IPS DF 4.7 (cell line): ENCODE measurements at regions not wholly inside any gene's neighbourhood (a gene's known extent, or its start where the extent isn't known, plus 50 kb on each side); places are given as distances from the start of the nearest gene placed in this dataset.
A peak's percentile ranks its signal among the peaks of the same experiment; 100 is the strongest.
"Not testable (repeated sequence)": the region's sequence is repeated elsewhere in the genome, so short reads cannot be mapped to it uniquely, and the experiment has no call there.

ENCODE experiments used
- DNase-seq: peaks from one replicate; pipeline ENCODE4 v3.0.0-alpha.2; 2013; ENCODE audit warnings: low spot score; ENCODE audit errors: extremely low read depth

DNA sequence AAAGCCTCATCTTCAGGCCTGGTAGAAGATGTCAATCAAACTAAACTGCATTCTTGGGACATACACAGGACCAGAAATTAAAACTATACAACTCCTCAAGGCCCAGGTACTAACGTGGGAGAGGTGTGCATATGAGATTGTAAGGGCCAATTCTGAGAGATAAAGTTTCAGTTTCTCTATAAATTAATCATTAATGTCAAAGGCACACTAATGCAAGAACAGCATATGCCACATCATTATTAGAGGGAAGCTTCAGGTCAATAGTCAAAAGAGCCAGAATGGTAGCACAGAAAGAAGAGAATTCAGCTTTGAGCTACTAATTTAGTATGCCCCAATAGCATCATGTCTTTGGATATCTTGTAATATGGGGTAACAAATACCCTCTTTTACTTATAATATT is 744.9 kb upstream of the MGAT4C start:
- DNase-seq, result no peak

DNA sequence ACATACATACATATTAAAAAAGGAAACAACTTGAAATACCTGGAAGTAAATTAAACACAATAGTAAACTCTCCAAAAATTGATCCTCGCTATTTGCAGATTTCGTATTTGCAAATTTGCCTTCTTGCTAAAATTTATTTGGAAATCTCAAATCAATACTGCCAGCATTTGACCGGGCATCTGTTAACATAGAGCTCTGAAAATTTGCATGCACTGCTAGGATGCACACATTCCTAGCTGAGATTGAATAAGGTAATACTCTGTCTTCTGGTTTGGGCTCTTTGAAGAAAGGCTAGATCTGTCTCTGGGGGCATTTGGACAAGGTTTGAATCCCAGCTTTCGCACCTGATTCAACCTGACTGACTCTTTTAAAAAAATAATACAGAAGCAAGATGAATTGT is 729.1 kb upstream of the MGAT4C start:
- no peak for DNase-seq

DNA sequence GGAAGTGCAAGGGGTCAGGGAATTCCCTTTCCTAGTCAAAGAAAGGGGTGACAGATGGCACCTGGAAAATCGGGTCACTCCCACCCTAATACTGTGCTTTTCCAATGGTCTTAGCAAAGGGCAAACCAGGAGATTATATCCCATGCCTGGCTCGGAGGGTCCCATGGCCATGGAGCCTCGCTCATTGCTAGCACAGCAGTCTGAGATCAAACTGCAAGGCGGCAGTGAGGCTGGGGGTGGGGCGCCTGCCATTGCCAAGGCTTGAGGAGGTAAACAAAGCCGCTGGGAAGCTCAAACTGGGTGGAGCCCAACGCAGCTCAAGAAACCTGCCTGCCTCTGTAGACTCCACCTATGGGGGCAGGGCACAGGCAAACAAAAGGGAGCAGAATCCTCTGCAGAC is 714.4 kb upstream of the MGAT4C start:
- DNase-seq, result not testable (repeated sequence)

DNA sequence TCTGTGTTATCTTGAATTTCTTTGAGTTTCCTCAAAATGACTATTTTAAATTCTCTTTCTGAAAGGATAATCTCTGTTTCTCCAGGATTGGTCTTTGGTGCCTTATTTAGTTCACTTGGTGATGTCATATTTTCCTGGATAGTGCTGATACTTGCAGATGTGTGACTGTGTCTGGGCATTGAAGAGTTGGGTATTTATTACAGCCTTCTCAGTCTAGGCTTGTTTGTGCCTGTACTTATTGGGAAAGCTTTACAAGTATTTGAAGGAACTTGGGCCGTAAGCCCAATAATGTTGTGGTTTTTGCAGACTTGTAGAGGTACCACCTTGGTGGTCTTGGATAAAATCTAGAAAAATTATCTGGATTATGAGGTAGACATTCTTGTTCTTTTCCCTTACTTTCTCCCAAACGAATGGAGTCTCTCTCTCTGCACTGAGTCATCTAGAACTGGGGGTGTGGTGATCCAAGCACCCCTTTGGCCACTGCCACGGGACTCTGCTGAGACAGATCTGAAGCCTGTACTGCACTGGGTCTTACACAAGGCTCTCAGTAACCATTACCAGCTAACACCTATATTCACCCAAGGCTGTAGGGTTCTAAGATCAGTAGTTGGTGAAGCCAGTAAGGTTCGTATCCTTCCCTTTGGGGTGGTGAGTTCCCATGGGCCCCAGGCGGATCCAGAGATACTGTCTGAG is 703.7 kb upstream of the MGAT4C start:
- no peak for DNase-seq

DNA sequence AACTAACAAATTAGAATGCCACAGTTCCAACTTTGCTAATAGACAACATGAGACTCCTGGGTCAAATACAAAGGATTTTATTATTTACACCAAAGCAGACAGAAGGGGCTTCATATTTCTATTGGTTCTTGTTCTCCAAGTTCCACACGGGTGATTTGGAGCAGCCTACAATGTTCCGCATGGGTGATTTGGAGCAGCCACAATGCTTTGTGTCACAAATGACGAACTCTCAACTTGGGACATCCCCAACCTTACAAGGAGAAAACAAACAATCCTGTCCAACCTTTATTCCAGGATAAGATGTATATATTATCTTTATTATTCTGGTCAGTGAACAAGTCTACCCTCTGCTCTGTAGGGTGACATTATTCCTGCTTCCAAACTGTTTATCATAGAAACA is 694.3 kb upstream of the MGAT4C start:
- no peak for DNase-seq

DNA sequence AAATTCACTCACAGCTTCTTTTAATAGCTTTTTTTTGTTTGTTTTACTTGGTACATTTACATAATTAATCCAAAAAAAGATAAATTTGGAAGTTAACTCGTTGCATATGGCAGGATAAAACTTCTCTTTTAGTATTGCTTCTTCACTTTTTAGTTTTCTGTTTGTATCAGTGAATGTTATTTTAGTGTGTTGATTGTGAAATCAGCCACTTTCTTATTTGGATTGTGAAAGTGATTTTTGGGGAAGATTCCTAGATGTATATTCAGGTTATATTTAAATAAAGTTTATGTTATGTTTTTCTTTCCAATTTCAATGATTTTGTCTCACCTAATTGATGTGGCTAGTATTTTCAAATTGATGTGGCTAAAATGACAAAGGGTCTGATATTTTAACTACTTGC is 693.9 kb upstream of the MGAT4C start:
- DNase-seq, result no peak

DNA sequence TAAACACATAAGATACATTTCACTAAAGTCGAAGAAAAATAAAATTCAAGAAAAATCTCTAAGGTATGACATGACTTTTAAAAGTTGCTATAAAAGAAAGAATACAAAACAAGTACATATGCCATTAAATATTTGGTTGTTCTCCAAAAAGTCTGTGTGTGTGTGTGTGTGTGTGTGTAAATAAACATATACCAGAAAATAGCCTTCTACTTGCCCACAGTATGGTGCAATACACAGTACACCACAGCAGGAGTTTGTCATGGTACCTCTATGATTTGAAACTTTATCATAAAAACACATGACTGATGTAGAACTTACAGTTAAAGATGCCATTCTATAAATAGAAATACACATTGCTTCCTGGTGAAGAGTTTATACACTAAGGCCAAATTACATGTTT is 692.7 kb upstream of the MGAT4C start:
- DNase-seq, result no peak

DNA sequence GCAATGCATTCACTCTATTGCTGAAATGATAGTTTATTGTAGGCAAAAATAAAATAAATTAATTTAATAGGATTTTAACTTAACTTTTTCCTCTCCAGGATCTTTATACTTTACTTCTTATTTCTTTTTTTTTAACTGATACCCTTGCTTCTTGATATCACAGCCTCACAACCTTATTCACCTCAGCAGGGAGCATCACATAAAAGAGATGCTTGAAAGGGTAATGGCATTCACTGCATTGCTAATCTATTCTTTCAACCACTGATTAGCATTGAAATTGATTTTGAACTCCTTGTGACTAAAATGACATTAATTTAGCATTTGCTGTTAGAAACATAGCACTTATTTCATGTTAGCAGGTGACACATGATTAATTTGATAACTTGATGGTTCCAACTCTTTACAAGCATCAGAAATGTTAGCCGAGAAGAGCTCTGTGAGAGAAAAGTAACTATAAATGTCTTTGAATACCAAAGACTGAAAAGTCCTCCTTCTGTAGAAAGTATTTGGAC is 689.5 kb upstream of the MGAT4C start:
- DNase-seq, result no peak

DNA sequence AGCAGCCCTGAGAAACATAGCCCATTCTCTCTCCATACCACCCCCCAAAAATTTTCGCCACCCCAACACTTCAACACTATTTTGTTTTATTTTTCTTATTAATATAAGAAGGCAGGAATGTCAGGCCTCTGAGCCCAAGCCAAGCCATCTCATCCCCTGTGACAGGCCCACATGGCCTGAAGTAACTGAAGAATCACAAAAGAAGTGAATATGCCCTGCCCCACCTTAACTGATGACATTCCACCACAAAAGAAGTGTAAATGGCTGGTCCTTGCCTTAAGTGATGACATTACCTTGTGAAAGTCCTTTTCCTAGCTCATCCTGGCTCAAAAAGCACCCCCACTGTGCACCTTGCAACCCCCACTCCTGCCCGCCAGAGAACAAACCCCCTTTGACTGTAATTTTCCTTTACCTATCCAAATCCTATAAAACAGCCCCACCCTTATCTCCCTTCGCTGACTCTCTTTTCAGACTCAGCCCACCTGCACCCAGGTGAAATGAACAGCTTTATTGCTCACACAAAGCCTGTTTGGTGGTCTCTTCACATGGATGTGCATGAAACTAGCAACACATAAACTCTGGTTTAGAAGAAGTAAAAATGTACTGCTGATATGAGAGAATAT is 688.1 kb upstream of the MGAT4C start:
- not testable (repeated sequence) for DNase-seq

DNA sequence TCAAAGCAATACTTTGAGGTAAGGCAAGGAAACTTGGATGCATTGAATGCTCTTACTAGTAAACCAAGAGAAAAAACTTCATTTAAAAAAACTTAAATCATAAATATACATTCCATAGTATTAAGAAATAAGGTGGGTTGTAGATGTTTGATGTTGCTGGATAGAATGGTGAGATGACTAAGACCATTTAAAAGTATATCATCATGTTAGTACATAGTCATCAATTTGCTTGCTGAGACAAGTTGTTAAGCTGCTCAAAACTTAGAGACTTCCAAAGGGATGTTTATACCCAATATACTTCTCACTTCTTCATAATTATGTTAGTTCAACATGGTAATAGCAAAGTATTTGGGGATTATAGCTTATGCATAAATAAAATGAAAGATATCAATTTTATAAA is 675.5 kb upstream of the MGAT4C start:
- DNase-seq, result no peak

DNA sequence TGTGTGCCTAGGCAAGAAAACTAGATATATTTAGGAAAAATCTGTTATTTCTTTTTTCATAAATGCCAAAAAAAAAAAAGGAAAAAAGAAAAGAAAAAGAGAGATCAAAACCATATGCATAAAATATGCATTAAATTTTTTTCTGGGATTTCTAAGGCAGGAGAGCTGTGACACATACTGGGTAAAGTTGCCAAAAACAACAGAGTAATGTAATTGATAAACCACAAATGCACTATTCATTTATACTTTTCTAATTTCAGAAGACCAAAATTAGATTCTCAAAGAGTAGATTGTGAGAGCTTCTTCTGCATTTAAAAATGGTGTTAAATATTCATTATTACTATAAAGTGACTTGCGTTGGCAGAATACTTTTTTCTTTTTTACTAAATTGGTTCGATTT is 673.8 kb upstream of the MGAT4C start:
- DNase-seq, result no peak

DNA sequence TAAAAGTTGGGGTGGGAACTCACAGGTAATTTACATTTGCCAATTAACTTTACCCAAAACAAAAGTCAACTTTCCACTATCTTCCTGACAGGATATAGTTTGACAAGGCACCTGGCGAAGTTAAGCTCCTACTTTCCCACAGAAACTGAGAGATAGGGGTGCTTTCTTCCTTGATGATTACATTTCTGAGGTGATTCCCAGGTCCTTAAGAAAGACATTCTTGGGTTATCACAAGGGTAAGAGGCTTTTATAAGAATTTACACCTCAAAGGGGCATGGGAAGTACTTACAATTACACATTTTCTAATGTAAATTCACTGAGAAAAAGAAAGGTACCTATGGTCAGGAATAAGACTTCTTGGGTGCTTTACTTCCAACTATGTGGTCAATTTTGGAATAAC is 660.9 kb upstream of the MGAT4C start:
- DNase-seq, result peak; percentile 36

DNA sequence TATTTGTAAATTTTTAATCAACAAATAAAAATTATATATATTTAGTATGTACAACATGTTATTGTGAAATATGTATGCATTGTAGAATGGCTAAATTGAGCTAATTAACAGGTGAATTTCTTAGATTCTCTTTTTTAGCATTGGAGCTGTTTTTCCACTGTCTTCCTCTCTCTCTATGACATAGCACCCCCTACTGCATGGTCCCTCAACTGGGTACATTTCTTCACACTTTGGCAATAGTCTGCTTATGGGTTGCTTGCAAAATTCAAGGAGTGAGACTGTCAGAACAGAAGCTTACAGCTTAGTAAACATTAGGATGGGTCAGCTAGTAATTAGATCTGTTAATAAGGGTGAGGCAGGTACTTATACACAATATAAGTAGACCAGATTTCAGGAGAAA is 658.5 kb upstream of the MGAT4C start:
- DNase-seq, result peak; percentile 68

DNA sequence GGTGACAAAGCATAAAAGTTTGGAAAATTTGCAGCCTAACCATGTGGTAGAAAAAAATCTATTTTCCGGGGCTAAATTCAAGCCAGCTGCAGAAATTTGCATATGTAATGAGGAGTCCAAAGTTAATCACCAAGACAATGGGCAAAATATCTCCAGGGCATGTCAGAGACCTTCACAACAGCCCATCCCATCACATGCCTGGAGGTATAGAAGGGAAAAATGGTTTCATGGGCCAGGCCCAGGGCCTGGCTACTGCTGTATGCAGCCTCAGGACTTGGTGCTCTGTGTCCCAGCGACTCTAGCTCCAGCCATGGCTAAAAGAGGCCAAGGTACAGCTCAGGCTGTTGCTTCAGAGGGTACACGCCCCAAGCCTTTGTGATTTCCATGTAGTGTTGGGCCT is 655.8 kb upstream of the MGAT4C start:
- DNase-seq, result no peak

DNA sequence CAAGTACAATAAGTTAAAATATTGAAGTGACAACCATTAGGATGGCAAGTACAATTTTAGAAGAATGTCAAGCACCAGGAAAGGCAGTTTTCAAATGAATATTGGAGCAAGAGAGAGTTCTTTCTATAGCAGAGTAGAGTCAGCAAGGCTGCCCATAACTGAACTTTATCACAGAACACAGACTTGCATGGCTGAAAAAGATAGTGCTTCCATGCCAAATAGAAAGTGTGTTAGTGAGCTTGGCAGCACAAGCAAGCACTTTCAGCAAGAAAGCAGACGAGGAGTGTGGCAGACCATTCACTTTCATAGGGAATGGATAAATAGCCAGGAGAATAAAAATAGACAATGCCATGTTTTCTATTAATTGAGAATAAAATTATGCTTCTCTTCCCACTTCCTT is 647.0 kb upstream of the MGAT4C start:
- DNase-seq, result no peak

DNA sequence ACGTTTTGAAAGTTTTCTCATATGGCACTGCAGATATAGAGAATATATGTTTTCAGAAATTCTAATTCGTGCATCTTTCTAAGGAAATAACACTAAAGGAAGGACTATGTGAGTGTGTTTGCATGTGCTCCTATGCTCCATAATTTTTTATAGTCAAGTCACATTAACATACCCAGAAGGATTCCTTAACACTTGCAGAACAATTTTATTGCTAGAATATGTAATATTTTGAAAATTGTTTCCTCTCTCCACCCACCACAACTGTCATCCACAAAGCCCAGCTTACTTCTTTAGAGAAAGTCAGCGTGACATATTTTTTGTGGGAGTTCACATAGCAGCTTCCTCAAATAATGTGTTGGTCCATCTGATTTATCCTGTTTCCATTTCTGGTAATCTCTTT is 604.6 kb upstream of the MGAT4C start:
- no peak for DNase-seq

DNA sequence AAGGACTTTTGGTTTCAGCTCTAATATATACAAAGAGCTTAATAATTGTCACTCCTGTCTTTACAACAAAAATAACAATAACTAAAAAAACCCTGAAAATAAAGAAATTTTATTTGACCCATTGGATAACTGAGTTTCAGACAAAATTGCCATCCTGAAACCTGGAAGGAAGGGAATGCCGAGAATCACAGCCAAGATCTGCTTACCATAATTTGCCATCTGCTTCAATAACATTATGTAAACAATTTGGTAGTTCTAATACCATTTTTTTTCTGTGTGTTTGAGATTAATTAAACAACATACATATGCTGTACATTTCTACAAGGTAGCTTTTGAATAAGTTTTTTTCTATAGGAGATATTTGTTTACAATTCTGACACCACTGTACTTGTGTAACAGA is 596.3 kb upstream of the MGAT4C start:
- no peak for DNase-seq

DNA sequence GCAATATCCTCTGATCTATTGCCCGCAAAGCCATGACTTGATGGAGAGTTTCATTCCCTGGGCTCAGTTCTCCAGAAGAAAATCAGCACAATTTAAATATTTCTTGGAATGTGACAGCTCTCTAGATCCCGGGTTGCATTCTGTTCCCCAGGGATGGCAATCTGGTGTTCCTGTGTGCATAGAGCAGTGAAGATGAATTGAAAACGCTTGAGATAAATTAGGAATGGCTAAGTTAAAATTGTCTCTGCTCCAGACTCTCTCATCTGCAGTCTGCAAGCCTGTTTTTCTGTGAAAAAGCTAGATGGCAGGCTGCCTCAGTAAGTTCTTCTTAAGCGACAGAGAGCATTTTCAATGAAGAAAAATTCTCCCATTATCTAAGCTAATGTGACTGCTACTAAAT is 582.5 kb upstream of the MGAT4C start:
- DNase-seq, result no peak

DNA sequence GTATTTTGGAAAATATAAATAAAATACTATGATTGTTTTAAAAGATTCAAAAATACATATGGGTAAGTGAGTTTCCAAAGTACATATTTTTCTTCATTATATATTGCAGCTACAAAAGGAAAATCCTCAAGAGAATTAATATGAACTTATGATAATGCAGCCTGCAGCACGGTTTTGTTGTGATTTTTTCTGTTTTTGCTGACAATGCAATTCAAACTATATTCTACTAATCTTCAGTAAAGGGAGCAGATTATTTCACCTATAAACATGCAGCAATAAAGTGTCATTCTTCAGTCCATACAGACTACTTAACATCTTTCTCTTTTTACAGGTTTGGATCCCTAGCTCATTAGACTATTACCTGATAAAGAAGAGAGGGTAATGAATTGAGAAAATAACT is 582.1 kb upstream of the MGAT4C start:
- DNase-seq, result no peak

DNA sequence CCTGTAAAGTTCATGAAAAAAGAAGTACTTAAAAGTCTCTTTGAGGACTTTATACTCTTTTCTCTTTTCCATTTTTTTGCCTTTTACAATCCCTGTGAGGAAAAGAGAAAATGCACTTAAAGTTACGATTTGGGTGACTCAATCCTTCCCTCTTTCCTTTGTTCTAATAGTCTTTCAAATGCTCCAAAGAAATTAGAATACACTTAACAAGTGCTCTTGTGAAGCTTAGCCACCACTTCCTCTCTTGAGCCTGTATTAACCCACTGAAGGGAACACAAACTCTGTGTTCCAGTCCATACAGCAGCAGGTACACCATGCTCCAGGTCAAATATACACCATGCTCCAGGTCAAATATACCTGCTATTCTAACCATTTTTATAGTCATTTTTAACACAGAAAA is 581.1 kb upstream of the MGAT4C start:
- peak; percentile 38 for DNase-seq

DNA sequence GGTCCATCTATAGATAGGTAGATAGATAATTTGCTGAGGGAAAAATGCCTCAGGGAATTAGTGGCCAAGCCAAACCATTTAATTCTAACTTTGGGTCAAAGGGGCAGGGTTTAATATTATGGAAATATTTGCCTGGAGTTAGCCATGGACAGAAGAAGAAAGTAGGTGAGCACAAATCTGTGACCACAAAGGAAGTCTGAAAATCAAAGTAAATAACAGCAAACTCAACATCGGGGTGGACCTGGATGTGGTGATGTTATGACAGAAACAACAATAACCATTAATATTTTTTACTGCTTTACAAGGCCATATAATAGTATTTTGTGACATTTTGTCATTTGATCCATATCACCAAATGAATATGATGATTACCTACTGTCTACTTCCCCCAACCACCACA is 578.0 kb upstream of the MGAT4C start:
- no peak for DNase-seq

DNA sequence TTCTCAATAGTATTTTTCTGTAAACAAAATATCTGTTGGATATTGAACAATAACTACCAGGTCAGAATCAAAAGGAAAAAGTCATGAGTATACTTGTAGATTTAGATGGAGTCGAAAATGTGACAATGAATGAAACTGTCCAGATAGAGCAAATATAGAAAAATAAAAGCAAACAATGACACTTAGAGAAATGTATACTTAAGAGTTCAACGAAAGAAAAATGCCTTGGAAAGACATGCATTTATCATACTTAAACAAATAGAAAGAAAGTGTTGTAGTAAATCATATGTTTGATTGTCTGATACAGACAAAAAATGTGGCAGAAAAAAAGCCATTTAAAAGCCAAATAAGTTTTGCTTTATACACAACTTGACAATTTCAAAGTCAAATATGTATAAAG is 571.2 kb upstream of the MGAT4C start:
- DNase-seq, result no peak

DNA sequence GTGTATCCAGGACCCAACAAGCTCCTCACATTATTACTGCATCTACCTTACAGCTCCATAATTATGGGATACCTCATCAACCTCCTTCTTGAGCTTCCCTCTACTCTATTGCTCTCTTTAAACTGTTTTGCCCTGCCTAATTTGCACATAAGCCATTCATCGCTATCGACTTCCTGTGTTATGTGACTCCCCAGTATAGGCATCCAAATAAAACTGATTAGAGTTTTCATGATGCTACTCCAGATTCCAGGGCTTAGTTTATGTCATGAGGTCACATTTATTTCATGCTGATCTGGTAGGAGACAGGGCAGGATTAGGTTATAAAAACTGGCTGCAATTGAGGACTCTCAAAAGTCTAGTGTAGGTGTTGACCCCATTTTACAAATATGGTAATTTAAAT is 569.9 kb upstream of the MGAT4C start:
- DNase-seq, result no peak
